Lower leg skin (tissue), 3 donors: ENCODE measurements at regions not wholly inside any gene's neighbourhood (a gene's known extent, or its start where the extent isn't known, plus 50 kb on each side); places are given as distances from the start of the nearest gene placed in this dataset.

Experiments used
- CTCF ChIP-seq, 3 donors: fragments of 450-650 bp; IDR thresholded peaks; one replicate each; pipeline ENCODE4 v1.5.1; 2016; ENCODE audit warnings: antibody characterized with exemption in 3 of 3, mild to moderate bottlenecking in 3 of 3, moderate library complexity in 2 of 3
- POLR2A ChIP-seq, 2 donors: fragments of 450-650 bp; IDR thresholded peaks; one replicate each; pipeline ENCODE4 v1.6.1; 2016 to 2017; ENCODE audit warnings: antibody characterized with exemption in 2 of 2, mild to moderate bottlenecking in 1 of 2, moderate library complexity in 1 of 2

- TF ChIP-seq POLR2A (IDR thresholded peaks at IDR 0.05) (no peak), CTCF (IDR thresholded peaks at IDR 0.05) (no peak)
These were observed 160.8 kb upstream of the RSPO3 start for GRCh38 chr6:126957721-126958120.
